Small intestine (tissue), 7 donors: ENCODE measurements at regions not wholly inside any gene's neighbourhood (a gene's known extent, or its start where the extent isn't known, plus 50 kb on each side); places are given as distances from the start of the nearest gene placed in this dataset.

Experiments used
- DNase-seq, 2 donors: peaks; one replicate each; pipeline versions ENCODE4 v3.0.0 to v3.0.0-alpha.2; 2013
- FAIRE-seq: peaks from 2 replicates; lab custom pipeline; 2012; peaks lifted over from hg19 to GRCh38; lab: Jason Lieb, UNC
- H3K27ac ChIP-seq, 3 donors: one replicate each; pipeline ENCODE4 v1.5.1; 2013; ENCODE audit warnings: low read length in 2 of 3, mild to moderate bottlenecking in 2 of 3, control low read depth in 1 of 3, inconsistent platforms in 1 of 3, low read depth in 1 of 3, moderate library complexity in 1 of 3
- H3K27me3 ChIP-seq, 3 donors: one replicate each; pipeline ENCODE4 v1.6.1; 2013; ENCODE audit warnings: low read length in 3 of 3, inconsistent platforms in 1 of 3; ENCODE audit not compliant: control insufficient read depth in 3 of 3, insufficient read depth in 3 of 3
- H3K36me3 ChIP-seq, 3 donors: one replicate each; pipeline ENCODE4 v1.6.1; 2013; ENCODE audit warnings: low read length in 3 of 3, inconsistent platforms in 1 of 3, low read depth in 1 of 3, mild to moderate bottlenecking in 1 of 3, moderate library complexity in 1 of 3; ENCODE audit not compliant: control insufficient read depth in 3 of 3, insufficient read depth in 2 of 3
- H3K4me1 ChIP-seq, 3 donors: one replicate each; pipeline ENCODE4 v1.6.1; 2013; ENCODE audit warnings: low read length in 2 of 3, inconsistent platforms in 1 of 3, low read depth in 1 of 3, mild to moderate bottlenecking in 1 of 3, moderate library complexity in 1 of 3; ENCODE audit not compliant: control insufficient read depth in 3 of 3, insufficient read depth in 2 of 3
- H3K4me3 ChIP-seq, 3 donors: one replicate each; pipeline ENCODE4 v1.5.1; 2013; ENCODE audit warnings: low read length in 3 of 3, control low read depth in 1 of 3, inconsistent platforms in 1 of 3, low read depth in 1 of 3, mild to moderate bottlenecking in 1 of 3, moderate library complexity in 1 of 3
- H3K9me3 ChIP-seq, 2 donors: one replicate each; pipeline ENCODE4 v1.6.1; 2013; ENCODE audit warnings: low read depth in 1 of 2, low read length in 1 of 2; ENCODE audit not compliant: control insufficient read depth in 2 of 2, insufficient read depth in 1 of 2
- WGBS, 3 donors: extraction: QIAGEN DNeasy Blood & Tissue Kit; methylation state at CpG; one replicate each; pipeline ENCODE4 v1.1.7; 2013; 5-methylcytosine and 5-hydroxymethylcytosine counted together
- donor health status: healthy with polysubstance abuse.
- donor health status: control.
- donor health status: control.
- donor health status: Bipolar disorder and iron deficiency.
- donor health status: healthy.

DNA sequence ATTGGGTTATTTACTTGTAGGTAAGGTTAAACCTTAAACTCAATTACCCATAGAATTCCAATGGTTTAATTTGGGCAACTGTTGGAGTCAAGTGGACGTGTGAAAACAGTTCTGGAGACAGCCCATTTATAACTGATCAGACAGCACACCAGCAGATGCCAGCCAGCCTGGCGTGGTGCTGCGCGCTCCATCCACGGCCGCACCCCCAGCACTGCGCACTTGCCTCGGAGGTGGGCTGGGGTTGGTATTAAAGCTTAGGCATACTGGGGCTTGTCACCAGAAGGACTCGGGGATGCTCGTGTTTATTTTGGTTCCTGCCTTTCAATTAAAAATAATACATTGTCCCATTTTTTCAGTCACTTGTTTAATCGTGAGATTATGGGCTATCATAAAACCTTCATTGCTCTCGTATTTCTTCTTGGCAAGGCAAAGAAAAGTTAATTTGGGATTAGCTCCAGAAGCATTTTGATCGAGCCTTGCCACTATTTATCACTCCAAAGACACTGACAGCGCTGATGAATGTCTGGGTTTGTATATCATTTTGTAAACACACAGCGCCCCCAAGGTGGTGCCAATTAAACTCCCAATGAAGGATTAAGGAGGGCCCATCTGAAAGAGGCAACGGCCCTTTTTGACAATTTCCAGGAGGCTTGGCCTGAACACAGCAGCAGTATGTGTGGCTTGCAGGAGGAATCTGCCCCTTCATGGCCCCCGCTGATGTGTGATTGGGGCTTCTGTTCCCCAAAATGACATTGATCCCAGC lies 204.5 kb upstream of the CXCL12 start:
- no peaks in the 10 kb centered on the region for H3K4me1 ChIP-seq
- DNase-seq (no peak), FAIRE-seq (no peak)
- H3K4me3 ChIP-seq: no peak overlapping the region
- 72 to 76% (median 75%) methylated on average over 17 of the region's 17 CpGs for WGBS, 3 donors
- H3K36me3 ChIP-seq: no peaks in the 10 kb centered on the region
- H3K9me3 ChIP-seq: no peaks in the 10 kb centered on the region
- H3K27ac ChIP-seq: no peak overlapping the region
- H3K27me3 ChIP-seq: peaks cover 0 to 5% (median 0%) of the 10 kb centered on the region in 3 donors

- FAIRE-seq: no peak
- H3K9me3 ChIP-seq: no peaks in the 10 kb centered on the region
Measured at GRCh38 chr10:44589944-44590449, 205.1 kb upstream of the CXCL12 start.

DNA sequence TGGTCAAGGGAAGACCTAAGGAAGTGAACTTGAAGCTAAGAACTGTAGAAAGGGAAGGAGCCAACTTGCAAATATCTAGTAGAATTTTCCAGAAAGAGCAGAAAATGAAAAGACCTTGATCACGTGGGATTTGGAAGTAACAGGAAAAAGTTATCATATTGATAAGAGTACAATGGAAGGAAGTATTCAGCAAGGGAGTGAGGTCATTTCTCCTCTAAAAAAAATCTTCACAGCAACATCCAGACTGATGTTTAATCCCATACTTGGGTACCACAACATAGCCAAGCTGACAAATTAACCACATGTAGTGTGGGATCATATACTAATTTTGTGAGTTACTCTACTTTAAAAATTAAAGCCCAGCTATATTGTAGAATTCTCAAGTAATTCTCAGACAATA lies 207.0 kb upstream of the CXCL12 start:
- Histone ChIP-seq H3K4me1 (no peaks in the 10 kb centered on the region), H3K27ac (no peak overlapping the region), H3K27me3 (peaks cover 0 to 5% (median 3%) of the 10 kb centered on the region in 3 donors), H3K36me3 (no peaks in the 10 kb centered on the region), H3K4me3 (no peak overlapping the region), H3K9me3 (no peaks in the 10 kb centered on the region)
- DNase-seq (no peak), FAIRE-seq (no peak)
- WGBS, 3 donors: 4 to 42% (median 23%) methylated on average over 1 of the region's 1 CpG

More at GRCh38 chr10:44589944-44590449, 205.1 kb upstream of the CXCL12 start:
- Histone ChIP-seq H3K4me1 (no peaks in the 10 kb centered on the region), H3K27ac (no peak overlapping the region), H3K36me3 (no peaks in the 10 kb centered on the region), H3K27me3 (peaks cover 0 to 5% (median 3%) of the 10 kb centered on the region in 3 donors), H3K4me3 (no peak overlapping the region)
- WGBS, 3 donors: 71 to 75% (median 71%) methylated on average over 5 of the region's 5 CpGs
- no peak for DNase-seq

GRCh38 chr10:44593952-44594351 lies 209.1 kb upstream of the CXCL12 start:
- no peak overlapping the region for H3K4me3 ChIP-seq
- 68 to 80% (median 68%) methylated on average over 7 of the region's 7 CpGs for WGBS, 3 donors
- FAIRE-seq: no peak
- no peak overlapping the region for H3K27ac ChIP-seq
- no peak for DNase-seq
- no peaks in the 10 kb centered on the region for H3K36me3 ChIP-seq
- H3K9me3 ChIP-seq: no peaks in the 10 kb centered on the region
- no peaks in the 10 kb centered on the region for H3K4me1 ChIP-seq
- H3K27me3 ChIP-seq: peaks cover 0 to 5% (median 3%) of the 10 kb centered on the region in 3 donors

DNA sequence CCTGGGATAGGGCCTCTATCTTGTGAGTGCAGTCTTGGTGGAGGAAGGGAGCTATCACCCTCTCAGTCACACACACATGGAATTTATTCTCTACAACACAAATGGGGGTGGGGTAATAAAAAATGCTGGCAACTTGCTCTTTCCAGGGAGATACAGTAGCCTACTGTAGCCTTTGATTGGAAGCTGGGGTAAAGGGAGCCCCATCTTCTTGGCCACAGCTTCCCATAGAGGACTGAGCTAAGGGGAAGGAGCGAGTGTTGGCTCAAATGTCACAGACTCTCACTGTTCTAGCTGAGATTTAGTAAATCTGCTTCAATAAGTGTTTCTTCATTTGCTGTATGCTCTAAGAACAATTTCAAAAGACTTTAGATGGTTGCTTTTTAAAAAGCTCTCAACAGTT lies 222.2 kb upstream of the CXCL12 start:
- Histone ChIP-seq H3K4me1 (no peaks in the 10 kb centered on the region), H3K27ac (no peak overlapping the region), H3K27me3 (peaks cover 0 to 2% (median 0%) of the 10 kb centered on the region in 3 donors), H3K9me3 (no peaks in the 10 kb centered on the region), H3K4me3 (no peak overlapping the region), H3K36me3 (no peaks in the 10 kb centered on the region)
- 73 to 82% (median 81%) methylated on average over 1 of the region's 1 CpG for WGBS, 3 donors
- DNase-seq: no peak
- FAIRE-seq: no peak

DNA sequence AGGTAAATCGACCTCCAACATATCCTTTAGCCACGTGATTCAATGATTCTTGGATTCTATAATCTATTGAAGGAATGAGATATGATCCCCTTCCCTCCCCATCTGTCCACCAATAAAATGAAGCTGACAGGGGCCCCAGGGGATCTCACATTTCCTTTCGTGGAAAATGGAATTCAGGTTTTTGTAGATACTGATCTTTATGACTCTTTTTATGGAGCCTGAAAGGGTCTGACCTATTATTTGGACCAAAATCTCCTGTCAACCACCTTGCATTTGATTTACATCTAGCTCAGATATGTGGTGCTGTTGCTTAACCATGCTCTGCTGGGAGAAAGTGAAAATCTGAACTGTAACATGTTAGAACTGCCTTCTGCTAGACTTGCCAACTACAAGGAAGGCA lies 234.0 kb upstream of the CXCL12 start:
- no peak overlapping the region for H3K27ac ChIP-seq
- no peaks in the 10 kb centered on the region for H3K36me3 ChIP-seq
- H3K4me3 ChIP-seq: no peak overlapping the region
- DNase-seq (no peak), FAIRE-seq (no peak)
- H3K27me3 ChIP-seq: no peaks in the 10 kb centered on the region
- H3K4me1 ChIP-seq: no peaks in the 10 kb centered on the region
- no peaks in the 10 kb centered on the region for H3K9me3 ChIP-seq
- 25 to 61% (median 33%) methylated on average over 3 of the region's 3 CpGs for WGBS, 3 donors

DNA sequence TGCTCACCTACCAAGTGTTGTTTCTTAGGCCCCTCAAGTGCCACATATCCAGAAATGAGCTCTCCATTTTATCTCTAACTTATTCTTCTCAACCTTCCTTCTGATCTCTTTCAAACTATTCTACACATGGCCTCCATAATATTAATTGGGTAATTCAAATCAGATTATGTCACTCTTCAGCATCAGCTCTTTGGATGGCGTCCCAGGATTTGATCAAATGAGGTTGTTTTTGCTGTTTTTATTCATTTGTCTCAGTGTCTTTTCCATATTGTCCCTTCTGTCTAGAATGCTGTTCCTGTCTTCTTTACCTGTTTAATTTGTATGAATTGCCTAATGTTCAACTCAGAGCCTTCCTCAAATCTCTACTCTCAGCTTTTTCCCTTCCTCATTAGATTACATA lies 234.6 kb upstream of the CXCL12 start:
- H3K4me3 ChIP-seq: no peak overlapping the region
- H3K36me3 ChIP-seq: no peaks in the 10 kb centered on the region
- no peaks in the 10 kb centered on the region for H3K27me3 ChIP-seq
- no peaks in the 10 kb centered on the region for H3K9me3 ChIP-seq
- no peaks in the 10 kb centered on the region for H3K4me1 ChIP-seq
- FAIRE-seq (no peak), DNase-seq (no peak)
- WGBS, 3 donors: 0 to 2% (median 0%) methylated on average over 1 of the region's 1 CpG
- no peak overlapping the region for H3K27ac ChIP-seq

GRCh38 chr10:44619975-44620374 lies 235.1 kb upstream of the CXCL12 start:
- Histone ChIP-seq H3K27ac (no peak overlapping the region), H3K4me3 (no peak overlapping the region), H3K36me3 (no peaks in the 10 kb centered on the region), H3K4me1 (no peaks in the 10 kb centered on the region), H3K27me3 (no peaks in the 10 kb centered on the region), H3K9me3 (no peaks in the 10 kb centered on the region)
- FAIRE-seq (no peak), DNase-seq (no peak)
- WGBS, 3 donors: 75 to 83% (median 78%) methylated on average over 3 of the region's 3 CpGs
